Panc1 (cell line): ENCODE measurements at regions not wholly inside any gene's neighbourhood (a gene's known extent, or its start where the extent isn't known, plus 50 kb on each side); places are given as distances from the start of the nearest gene placed in this dataset.
A peak's percentile ranks its signal among the peaks of the same experiment; 100 is the strongest.

Source experiments
- ATAC-seq: fragments of 200-7000 bp; cut with Tn5 transposase; 2 replicates; pipeline ENCODE4 v1.9.1; 2020; ENCODE audit warnings: mild to moderate bottlenecking, moderate library complexity
- BruUV-seq: library from RNA; stranded (reverse); fragments of 400-500 nt; replicated peaks from 2 replicates; lab custom pipeline; 2021; lab: Mats Ljungman, UMichigan
- CTCF ChIA-PET: fragments of 300-600 bp; sonication (Branson Sonifier 250); formaldehyde crosslinking; loops from one replicate; lab custom pipeline; 2022; ENCODE audit warnings: antibody characterized with exemption; lab: Charles Lee
- POLR2A ChIA-PET: fragments of 300-600 bp; sonication (Branson Sonifier 250); formaldehyde crosslinking; loops from one replicate; lab custom pipeline; 2022; ENCODE audit warnings: antibody characterized with exemption; lab: Charles Lee
- DNase-seq: peaks from one replicate; pipeline ENCODE4 v3.0.0-alpha.2; 2010; ENCODE audit warnings: low read depth, low spot score
- H3K27ac ChIP-seq: 2 replicates; pipeline ENCODE4 v1.5.1; 2011; ENCODE audit warnings: mild to moderate bottlenecking, low read length, inconsistent platforms
- H3K27me3 ChIP-seq: fragments of 200-500 bp; sonication (Bioruptor generic); 2 replicates; pipeline ENCODE4 v1.6.0; 2014; ENCODE audit warnings: low read length, inconsistent platforms; ENCODE audit not compliant: control insufficient read depth, insufficient read depth
- H3K36me3 ChIP-seq: fragments of 200-500 bp; sonication (Bioruptor generic); 2 replicates; pipeline ENCODE4 v1.5.1; 2014; ENCODE audit warnings: inconsistent platforms, mild to moderate bottlenecking, low read length, moderate library complexity; ENCODE audit not compliant: control insufficient read depth, insufficient read depth
- H3K4me1 ChIP-seq: 2 replicates; pipeline ENCODE4 v1.5.1; 2011; ENCODE audit warnings: inconsistent platforms, mild to moderate bottlenecking, low read length, moderate library complexity; ENCODE audit not compliant: control insufficient read depth, insufficient read depth
- H3K4me3 ChIP-seq, 2 experiments: 2 replicates each; pipeline ENCODE4 v1.5.1; 2011 to 2012; ENCODE audit warnings: low read depth in 2 of 2, low read length in 2 of 2, mild to moderate bottlenecking in 2 of 2, inconsistent platforms in 1 of 2, moderate library complexity in 1 of 2
- H3K9me3 ChIP-seq: fragments of 200-500 bp; sonication (Bioruptor generic); 2 replicates; pipeline ENCODE4 v1.5.1; 2014; ENCODE audit warnings: low read depth, mild to moderate bottlenecking, inconsistent platforms, low read length, moderate library complexity; ENCODE audit not compliant: control insufficient read depth, insufficient read depth
- POLR2AphosphoS5 ChIP-seq: IDR thresholded peaks from 2 replicates; pipeline ENCODE4 v1.6.1; 2012; ENCODE audit warnings: mild to moderate bottlenecking, low read depth, low read length, moderate library complexity
- SIN3A ChIP-seq: IDR thresholded peaks from 2 replicates; pipeline ENCODE4 v1.6.1; 2012; ENCODE audit warnings: low read depth, mild to moderate bottlenecking, low read length, moderate library complexity, borderline replicate concordance; ENCODE audit not compliant: insufficient read depth
- TCF7L2 ChIP-seq: IDR thresholded peaks from 2 replicates; pipeline ENCODE4 v1.6.1; 2011; ENCODE audit warnings: mild to moderate bottlenecking, low read depth, low read length, inconsistent platforms
- in situ Hi-C: cut with HindIII; loops from 2 replicates; pipeline ENCODE4 v1.10.0; 2016; ENCODE audit warnings: low sequenced_read_pairs, low pct_unique_long_range_greater_than_20kb
- intact Hi-C: fragments of 100-400 bp; cut with micrococcal nuclease; formaldehyde crosslinking; loops from one replicate; pipeline ENCODE4 v1.10.0; 2022; ENCODE audit not compliant: unreplicated experiment
- TF ChIP-seq, protein P1 (sequence below), 2 experiments: IDR thresholded peaks; 2 replicates each; pipeline ENCODE4 v1.6.1; 2011 to 2012; ENCODE audit warnings: low read depth in 2 of 2, control low read depth in 1 of 2, low read length in 1 of 2, mild to moderate bottlenecking in 1 of 2, moderate library complexity in 1 of 2; ENCODE audit not compliant: insufficient read depth in 1 of 2
- TF ChIP-seq, protein P2 (sequence below): fragments of 450-650 bp; IDR thresholded peaks from 2 replicates; pipeline ENCODE4 v1.5.1; 2017; ENCODE audit warnings: mild to moderate bottlenecking

DNA sequence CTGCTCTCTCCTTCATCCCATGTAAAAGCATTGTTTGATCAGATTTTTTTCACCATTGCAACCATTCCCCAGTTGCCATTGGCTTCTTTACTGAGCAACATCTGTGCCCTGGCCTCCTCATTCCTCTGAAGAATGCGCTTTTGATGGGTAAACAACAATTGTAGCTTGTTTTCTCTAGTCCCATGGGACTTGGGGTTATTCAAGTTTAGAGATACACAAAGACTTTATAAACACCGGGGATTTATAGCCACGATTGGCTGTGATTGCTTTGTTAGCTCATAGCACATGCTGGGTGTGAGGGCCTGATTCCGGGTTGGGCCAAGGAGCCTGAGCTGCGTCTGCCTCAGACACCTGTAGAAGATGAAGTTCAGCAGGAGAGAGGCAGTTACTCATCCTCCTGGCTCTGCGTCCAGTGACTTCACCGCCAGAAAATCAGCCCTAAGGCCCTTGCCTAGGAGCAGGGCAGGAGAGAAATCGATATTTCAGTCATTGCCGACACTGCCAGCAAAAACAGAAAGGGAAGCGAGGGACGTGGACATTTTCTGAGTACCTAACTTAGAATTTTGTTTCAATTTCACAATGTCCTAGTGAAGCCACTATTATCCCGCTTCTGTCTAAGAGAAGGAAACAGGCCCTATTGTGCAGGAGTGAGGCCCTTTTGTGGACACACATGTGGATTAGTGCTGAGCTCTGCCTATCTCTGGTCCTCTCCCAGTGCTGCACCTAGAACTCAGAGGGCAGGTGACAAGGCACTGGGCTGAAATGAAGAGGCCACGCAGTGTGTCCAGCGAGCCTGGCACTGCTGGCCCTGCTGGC is 159.8 kb upstream of the USP24 start:
- no peak for DNase-seq
- POLR2A ChIA-PET = no interaction called here
- in situ Hi-C loops = no loop called here

DNA sequence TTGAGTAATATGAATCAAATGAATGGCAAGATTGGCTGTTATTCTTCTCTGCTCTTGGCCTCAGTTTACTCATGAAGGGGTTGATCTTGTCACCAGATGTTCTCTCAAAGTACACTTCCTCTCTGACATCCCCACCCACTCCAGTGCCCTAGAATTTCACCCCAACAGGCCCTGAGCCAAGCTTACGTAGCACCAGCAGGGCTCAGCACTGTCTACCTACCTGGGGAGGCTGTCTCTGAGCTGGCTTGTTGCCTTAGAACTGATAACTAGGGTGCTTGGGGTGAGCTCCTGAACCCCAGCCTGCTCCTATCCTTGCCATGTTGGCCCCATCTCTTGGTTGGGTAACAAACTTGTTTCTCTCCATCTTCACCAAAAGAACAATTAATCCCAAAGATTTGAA is 159.1 kb upstream of the USP24 start:
- intact Hi-C loops = no loop called here
- ChIA-PET CTCF (interaction anchor here (1.1 kb wide), 1 partner anchor 9 kb away, joined by 3 read pairs; no protein-coding TSS in a partner anchor), POLR2A (no interaction called here)

More for the DNA sequence above, 159.8 kb upstream of the USP24 start:
- H3K27ac ChIP-seq = peak overlapping the region; percentile 17; the same call in 1 of the 2 replicates
- intact Hi-C loops = no loop called here
- no peak overlapping the region for H3K4me3 ChIP-seq
- TF ChIP-seq SIN3A = no peak
- TF ChIP-seq, protein P1, sequence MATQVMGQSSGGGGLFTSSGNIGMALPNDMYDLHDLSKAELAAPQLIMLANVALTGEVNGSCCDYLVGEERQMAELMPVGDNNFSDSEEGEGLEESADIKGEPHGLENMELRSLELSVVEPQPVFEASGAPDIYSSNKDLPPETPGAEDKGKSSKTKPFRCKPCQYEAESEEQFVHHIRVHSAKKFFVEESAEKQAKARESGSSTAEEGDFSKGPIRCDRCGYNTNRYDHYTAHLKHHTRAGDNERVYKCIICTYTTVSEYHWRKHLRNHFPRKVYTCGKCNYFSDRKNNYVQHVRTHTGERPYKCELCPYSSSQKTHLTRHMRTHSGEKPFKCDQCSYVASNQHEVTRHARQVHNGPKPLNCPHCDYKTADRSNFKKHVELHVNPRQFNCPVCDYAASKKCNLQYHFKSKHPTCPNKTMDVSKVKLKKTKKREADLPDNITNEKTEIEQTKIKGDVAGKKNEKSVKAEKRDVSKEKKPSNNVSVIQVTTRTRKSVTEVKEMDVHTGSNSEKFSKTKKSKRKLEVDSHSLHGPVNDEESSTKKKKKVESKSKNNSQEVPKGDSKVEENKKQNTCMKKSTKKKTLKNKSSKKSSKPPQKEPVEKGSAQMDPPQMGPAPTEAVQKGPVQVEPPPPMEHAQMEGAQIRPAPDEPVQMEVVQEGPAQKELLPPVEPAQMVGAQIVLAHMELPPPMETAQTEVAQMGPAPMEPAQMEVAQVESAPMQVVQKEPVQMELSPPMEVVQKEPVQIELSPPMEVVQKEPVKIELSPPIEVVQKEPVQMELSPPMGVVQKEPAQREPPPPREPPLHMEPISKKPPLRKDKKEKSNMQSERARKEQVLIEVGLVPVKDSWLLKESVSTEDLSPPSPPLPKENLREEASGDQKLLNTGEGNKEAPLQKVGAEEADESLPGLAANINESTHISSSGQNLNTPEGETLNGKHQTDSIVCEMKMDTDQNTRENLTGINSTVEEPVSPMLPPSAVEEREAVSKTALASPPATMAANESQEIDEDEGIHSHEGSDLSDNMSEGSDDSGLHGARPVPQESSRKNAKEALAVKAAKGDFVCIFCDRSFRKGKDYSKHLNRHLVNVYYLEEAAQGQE (IDR thresholded peaks at IDR 0.05; ENCODE audit: insufficient read depth in 1 of 2, low read depth in 2 of 2, low read length in 1 of 2) = no peak
- no peak for TF ChIP-seq TCF7L2
- TF ChIP-seq, protein P2, sequence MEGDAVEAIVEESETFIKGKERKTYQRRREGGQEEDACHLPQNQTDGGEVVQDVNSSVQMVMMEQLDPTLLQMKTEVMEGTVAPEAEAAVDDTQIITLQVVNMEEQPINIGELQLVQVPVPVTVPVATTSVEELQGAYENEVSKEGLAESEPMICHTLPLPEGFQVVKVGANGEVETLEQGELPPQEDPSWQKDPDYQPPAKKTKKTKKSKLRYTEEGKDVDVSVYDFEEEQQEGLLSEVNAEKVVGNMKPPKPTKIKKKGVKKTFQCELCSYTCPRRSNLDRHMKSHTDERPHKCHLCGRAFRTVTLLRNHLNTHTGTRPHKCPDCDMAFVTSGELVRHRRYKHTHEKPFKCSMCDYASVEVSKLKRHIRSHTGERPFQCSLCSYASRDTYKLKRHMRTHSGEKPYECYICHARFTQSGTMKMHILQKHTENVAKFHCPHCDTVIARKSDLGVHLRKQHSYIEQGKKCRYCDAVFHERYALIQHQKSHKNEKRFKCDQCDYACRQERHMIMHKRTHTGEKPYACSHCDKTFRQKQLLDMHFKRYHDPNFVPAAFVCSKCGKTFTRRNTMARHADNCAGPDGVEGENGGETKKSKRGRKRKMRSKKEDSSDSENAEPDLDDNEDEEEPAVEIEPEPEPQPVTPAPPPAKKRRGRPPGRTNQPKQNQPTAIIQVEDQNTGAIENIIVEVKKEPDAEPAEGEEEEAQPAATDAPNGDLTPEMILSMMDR = no peak
- CTCF ChIA-PET = interaction anchor here (0.7 to 1.1 kb wide), 2 partner anchors 9 to 512 kb away, joined by 3 read pairs; no protein-coding TSS in a partner anchor
- no TSS peak for BruUV-seq
- no peaks in the 10 kb centered on the region for H3K4me1 ChIP-seq
- no peaks in the 10 kb centered on the region for H3K9me3 ChIP-seq
- H3K36me3 ChIP-seq = no peaks in the 10 kb centered on the region
- ATAC-seq = 0 out of 2 replicates have a peak, but pooled peaks have one; percentile 46
- H3K27me3 ChIP-seq = no peaks in the 10 kb centered on the region

More for the DNA sequence above, 159.1 kb upstream of the USP24 start:
- no peak overlapping the region for H3K4me3 ChIP-seq
- no peaks in the 10 kb centered on the region for H3K4me1 ChIP-seq
- no peak overlapping the region for H3K27ac ChIP-seq
- no peaks in the 10 kb centered on the region for H3K27me3 ChIP-seq
- ATAC-seq = no peak
- no peak for DNase-seq
- H3K36me3 ChIP-seq = no peaks in the 10 kb centered on the region
- BruUV-seq = no TSS peak
- TF ChIP-seq TCF7L2 (no peak), POLR2AphosphoS5 (no peak), SIN3A (no peak)
- TF ChIP-seq, protein P1 (IDR thresholded peaks at IDR 0.05; ENCODE audit: insufficient read depth in 1 of 2, low read depth in 2 of 2, low read length in 1 of 2) = no peak
- TF ChIP-seq, protein P2 = no peak
- in situ Hi-C loops = no loop called here
- H3K9me3 ChIP-seq = no peaks in the 10 kb centered on the region
